CD4-positive, alpha-beta T cell treated with Interferon alpha-2 for 1 hour (primary cell): ENCODE measurements at regions not wholly inside any gene's neighbourhood (a gene's known extent, or its start where the extent isn't known, plus 50 kb on each side); places are given as distances from the start of the nearest gene placed in this dataset.
"Not testable (repeated sequence)": the region's sequence is repeated elsewhere in the genome, so short reads cannot be mapped to it uniquely, and the experiment has no call there.

ENCODE experiments used
- DNase-seq, 2 donors: peaks; one replicate each; pipeline ENCODE4 v3.0.0-alpha.2; 2020 to 2022

DNA sequence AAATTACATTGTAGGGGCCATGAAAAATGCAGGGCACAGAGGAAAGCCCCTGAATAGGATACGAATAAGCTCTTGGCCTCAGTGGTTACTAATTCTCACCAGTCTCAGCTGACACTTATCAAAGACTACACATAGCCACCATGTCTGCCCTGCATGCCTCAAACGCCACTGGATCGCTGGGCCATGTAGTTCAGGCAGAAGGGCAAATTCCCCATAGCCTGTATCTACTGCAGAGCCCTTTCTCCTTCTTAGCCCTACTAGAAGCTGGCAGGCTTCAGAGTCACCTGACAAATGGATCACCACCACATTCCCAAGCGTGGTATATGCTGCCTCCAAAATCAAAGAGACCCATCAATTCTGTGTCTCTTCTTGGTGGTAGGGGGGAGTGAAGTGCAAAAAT lies 177.4 kb downstream of the MINAR1 start:
- DNase-seq = no peak

GRCh38 chr15:79610021-79610420 lies 177.9 kb downstream of the MINAR1 start:
- no peak for DNase-seq

DNA sequence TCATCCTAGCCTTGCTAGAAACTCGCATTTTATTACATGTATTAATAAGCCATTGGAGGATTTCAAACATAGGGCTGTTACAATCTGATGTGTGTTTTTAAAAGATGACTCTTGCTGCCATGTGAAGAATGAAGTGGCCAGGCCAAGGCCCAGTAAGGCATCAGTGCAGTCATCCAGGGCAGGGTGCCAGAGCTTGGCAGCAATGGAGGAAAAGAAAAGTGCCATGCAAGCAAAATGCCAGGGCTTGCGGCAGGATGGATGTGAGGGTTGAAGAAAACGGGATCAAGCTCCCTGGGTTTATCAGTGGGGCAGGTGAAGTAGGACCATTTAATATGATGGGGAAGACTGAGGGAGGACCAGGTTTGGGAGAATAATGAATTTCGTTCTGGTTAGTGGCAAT lies 183.6 kb downstream of the MINAR1 start:
- DNase-seq = no peak

DNA sequence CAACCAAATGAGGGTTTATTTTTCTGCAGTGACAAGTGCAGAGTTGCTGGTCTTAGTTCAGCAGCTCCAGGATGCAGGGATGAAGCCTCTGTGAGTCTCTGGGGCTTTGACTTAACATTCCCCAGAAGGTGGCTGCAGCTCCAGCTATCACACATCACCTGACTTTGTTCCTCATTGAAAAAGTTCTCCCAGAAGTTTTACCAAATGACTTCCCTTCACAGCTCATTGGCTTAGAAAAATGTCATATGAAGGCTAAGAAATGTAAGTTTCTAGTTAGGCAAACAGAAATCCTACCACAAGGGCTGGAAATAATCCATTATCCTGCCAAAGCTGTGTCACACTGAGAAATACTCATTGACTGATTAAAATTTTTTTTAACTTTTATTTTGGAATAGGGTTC lies 184.9 kb downstream of the MINAR1 start:
- DNase-seq = no peak

- no peak for DNase-seq
Measured at GRCh38 chr15:79620112-79620857, 188.1 kb downstream of the MINAR1 start.

DNA sequence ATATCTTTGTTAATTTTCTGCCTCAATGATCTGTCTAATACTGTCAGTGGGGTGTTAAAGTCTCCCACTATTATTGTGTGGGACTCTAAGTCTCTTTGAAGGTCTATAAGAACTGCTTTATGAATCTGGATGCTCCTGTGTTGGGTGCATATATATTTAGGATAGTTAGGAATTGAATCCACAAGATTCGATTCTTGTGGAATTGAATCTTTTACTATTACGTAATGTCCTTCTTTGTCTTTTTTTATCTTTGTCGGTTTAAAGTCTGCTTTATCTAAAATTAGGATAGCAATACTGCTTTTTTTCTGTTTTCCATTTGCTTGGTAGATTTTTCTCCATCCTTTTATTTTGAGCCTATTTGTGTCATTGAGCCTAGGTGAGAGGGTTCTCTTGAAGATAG lies 189.7 kb downstream of the MINAR1 start:
- not testable (repeated sequence) for DNase-seq

GRCh38 chr15:79623488-79623887 lies 191.4 kb downstream of the MINAR1 start:
- no peak for DNase-seq

- no peak for DNase-seq
Measured at GRCh38 chr15:79629687-79630086, 197.6 kb downstream of the MINAR1 start.

DNA sequence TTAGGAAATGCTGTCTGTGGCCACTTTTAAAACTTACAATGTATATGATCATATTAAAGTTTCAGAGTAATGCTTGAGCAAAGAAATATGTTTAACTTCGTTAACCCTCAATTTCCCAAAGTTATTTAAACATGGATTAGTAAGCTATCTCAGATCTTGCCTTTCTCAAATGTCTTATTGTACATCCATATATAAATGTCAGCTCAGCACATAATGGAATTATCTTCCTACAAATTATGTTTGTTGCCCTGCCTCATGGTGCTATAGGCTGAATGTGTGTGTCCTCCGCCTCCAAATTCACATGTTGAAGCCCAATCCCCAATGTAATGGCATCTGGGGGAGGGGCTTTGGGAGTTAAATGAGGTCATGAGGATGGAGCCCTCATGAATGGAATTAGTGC lies 200.3 kb downstream of the MINAR1 start:
- no peak for DNase-seq

DNA sequence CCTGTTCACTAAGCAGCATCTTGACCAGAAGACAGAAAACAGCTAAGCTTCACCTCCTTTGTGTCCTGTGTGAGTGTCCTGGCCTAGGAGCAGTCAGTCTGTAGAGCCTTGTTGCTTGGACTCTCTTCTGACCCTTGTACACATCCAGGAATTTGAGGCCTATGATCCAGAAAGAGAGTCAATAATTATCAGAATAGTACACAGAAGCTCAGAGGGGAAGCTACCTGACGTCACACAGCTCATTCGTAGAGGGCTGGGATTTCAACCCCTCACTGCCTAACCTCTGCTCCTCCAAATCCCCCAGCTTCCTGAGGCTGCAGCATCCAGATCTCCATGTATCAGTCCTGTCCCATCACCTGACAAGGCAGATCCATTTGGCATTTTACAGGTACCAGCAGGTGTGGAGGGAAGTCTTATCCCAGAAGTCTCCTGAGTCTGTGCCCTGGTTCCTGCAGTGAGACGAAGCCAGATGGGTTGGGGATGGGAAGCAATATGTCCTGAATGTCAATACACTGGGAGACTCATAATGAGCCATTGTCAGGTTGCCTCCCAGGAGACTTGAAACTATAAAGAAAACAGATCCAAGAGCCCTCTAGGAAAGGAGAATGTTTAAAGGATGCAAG lies 203.1 kb downstream of the MINAR1 start:
- no peak for DNase-seq

DNA sequence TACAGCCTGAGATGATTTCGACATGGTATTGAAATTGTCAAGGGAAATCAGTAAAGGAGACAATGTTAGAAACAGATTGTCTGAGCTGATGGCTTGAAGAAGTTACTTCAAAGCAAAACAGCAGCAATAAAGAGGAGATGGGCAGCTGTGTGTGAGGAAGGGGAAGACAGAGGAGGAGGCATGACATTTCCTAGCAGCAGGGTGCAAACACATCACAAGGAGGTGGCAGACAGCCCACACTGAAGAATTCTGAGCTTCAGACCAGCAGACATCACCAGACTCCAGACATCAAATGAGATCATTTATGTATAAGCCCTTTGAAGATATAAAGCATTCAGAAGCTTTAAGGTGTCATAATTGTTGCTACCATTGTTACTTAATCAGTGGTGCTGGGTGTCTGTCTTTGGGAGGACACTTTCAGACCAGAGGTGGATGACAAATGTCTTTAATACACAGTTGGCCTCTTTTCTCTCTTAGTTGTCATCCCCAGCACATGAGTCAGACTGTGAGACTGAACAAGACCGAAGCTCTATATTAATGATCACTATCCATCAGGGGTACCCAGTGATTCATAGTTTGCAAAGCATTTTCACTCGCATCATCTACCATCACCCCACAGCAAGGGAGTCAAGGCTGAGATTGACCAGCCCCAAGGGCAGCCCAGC lies 203.9 kb downstream of the MINAR1 start:
- DNase-seq = no peak

GRCh38 chr15:79640206-79640605 lies 208.1 kb downstream of the MINAR1 start:
- no peak for DNase-seq

DNA sequence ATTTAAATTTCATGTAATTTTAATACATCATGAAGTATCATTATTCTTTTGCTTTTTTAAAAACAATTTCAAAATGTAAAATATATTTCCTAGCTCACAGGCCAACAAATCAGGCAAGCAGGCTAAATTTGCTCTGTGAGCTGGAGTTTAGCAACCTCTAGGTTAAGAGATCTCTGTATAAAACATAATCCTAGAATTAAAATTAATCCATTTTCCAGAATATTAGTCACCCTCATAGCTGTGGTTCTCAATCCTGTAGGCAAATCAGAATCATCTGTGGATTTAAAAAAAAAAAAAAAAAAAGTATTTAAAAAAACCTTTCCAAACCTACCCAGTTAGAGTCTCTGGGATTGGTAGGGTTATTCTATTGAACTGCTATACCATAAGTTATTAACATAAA lies 209.7 kb downstream of the MINAR1 start:
- no peak for DNase-seq

- no peak for DNase-seq
Measured at GRCh38 chr15:79643393-79643792, 211.3 kb downstream of the MINAR1 start.

GRCh38 chr15:79644091-79644490 lies 212.0 kb downstream of the MINAR1 start:
- no peak for DNase-seq

GRCh38 chr15:79652972-79653371 lies 220.8 kb downstream of the MINAR1 start:
- not testable (repeated sequence) for DNase-seq

- no peak for DNase-seq
Measured at GRCh38 chr15:79653533-79653932, 221.4 kb downstream of the MINAR1 start.

DNA sequence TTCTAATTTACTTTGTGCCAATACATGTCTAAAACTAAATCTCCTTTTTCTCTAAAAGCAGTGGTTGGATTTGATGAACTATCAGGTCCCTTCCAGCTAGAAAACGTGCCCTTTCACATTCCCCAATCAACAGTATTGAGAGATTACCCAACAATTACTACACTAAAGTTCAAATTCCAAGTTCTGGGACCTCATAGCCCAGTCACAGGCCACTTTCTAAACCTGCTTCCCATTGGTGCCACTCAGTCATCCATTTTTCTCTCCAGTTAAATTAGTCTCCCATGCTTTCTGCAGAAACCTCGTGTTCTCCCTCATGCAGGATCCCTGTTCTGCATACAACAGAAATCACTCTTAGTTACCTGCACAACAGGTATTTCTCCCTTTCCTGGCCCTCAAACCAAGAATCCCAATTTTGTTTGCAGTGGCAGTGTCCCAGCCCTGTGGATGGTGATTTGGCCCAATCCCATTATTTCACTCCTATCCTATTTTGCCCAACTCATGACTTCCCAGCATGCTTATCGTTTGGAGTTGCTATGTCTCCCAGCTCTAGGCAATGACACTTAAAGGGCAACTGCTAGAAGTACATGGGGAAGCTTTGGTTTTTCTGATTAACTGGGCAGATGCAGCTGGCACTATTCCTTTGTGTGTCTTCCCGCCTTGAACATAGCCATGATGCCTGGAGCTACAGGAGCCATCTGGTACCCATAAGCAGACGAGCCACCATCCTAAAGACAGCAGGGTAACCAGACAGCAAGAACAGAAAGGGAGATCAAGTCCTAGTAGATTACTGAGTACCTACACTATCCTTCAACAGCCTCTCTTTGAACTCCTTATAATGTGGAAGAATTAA lies 224.2 kb downstream of the MINAR1 start:
- DNase-seq = no peak

DNA sequence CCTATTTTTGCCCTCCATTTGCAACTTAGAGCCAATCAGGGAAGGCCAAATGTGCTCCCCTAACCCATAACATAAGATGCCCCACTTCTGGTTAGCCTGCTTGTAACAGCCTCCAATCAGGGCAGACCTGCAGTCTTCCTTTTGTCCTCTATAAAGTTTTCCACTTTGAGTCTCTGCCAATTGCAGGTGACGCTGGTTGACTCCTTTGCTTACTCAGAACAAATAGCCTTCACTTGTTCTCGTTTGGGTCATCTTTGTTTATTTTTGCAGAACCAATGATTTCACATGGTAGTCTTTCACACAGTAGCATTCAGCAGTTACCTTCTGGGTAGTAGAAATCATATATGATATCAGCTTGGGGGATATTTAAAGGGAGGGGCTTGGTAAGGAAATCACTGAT lies 225.6 kb downstream of the MINAR1 start:
- DNase-seq = no peak

DNA sequence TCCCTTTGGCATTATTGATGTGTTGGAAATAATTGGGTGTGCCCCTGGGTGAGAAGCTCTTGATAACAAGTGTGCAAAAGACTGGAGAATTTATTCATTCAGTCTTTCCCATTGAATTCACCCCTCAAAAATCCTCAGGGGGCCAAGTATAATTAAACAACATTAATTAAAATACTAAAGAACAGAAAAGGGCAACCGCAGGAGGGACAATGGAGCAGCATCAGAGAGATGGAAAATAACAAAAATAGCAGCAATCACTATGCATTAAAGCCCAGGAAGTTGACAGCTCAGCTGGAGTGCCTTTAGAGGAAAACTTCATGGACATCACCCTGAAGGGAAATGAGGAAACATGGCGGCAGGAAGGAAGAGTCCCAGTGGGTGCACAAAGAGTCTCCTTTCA lies 227.6 kb downstream of the MINAR1 start:
- no peak for DNase-seq

DNA sequence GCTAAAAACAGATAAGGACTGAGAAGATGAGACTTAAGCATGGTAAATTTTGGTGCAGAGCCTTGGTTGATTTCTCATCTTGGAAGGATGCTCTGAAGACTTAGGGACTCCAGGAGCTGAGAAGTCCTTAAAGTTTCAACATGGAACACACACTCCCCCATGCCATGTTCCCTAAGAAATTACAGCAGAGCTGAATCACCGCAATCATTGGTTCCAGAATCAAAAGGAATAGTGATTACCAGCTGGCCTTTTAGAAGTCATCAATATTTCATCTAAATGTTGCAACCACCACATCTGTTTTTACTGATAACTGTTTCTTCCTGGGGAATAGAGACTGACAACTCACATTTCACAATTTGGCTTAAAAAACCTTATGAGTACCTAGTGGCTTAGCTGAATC lies 229.3 kb downstream of the MINAR1 start:
- DNase-seq = no peak

GRCh38 chr15:79673416-79674123 lies 223.2 kb downstream of the MTHFS start:
- DNase-seq = no peak

GRCh38 chr15:79674124-79674465 lies 222.7 kb downstream of the MTHFS start:
- DNase-seq = no peak
